SK-N-SH (cell line): ENCODE measurements at regions not wholly inside any gene's neighbourhood (a gene's known extent, or its start where the extent isn't known, plus 50 kb on each side); places are given as distances from the start of the nearest gene placed in this dataset.
A peak's percentile ranks its signal among the peaks of the same experiment; 100 is the strongest.

Experiments used
- CTCF ChIA-PET: fragments of 300-600, 350-600 bp; formaldehyde crosslinking; extraction: SDS; loops from one replicate; lab custom pipeline; 2021; lab: Yijun Ruan, JAX
- POLR2A ChIA-PET: fragments of 350-600 bp; sonication (Branson Sonifier 250); formaldehyde crosslinking; extraction: SDS; loops from one replicate; lab custom pipeline; 2020; ENCODE audit warnings: antibody characterized with exemption, inconsistent platforms; lab: Yijun Ruan, JAX
- DNase-seq: peaks from one replicate; pipeline ENCODE4 v3.0.0; 2012
- H2AFZ ChIP-seq: fragments of 200-600 bp; sonication (generic); 2 replicates; pipeline ENCODE4 v1.8.1; 2016; ENCODE audit warnings: antibody characterized with exemption, mild to moderate bottlenecking, low read depth
- H3F3A ChIP-seq: fragments of 200-600 bp; sonication (generic); replicated peaks from 2 replicates; pipeline ENCODE3; 2016; ENCODE audit warnings: antibody characterized with exemption, mild to moderate bottlenecking; ENCODE audit not compliant: insufficient read depth
- H3K27ac ChIP-seq, 2 experiments: fragments of 200-500 bp in 1 of 2; fragments of 200-600 bp in 1 of 2; sonication (Bioruptor generic) in 1 of 2; sonication (generic), shearing (Covaris generic) in 1 of 2; 2 replicates each; pipeline versions ENCODE4 v1.5.1 to v1.6.1; 2014 to 2016; ENCODE audit warnings: low read depth in 2 of 2, inconsistent platforms in 1 of 2, low read length in 1 of 2, mild to moderate bottlenecking in 1 of 2, mixed read lengths in 1 of 2
- H3K27me3 ChIP-seq: fragments of 200-600 bp; sonication (generic), shearing (Covaris generic); 2 replicates; pipeline ENCODE4 v1.6.1; 2016; ENCODE audit warnings: mixed run types; ENCODE audit not compliant: insufficient read depth
- H3K36me3 ChIP-seq, 2 experiments: fragments of 200-500 bp in 1 of 2; fragments of 200-600 bp in 1 of 2; sonication (Bioruptor generic) in 1 of 2; sonication (generic) in 1 of 2; replicated peaks in 1 of 2; 2 replicates each; pipeline versions ENCODE3 to v1.5.1; 2014 to 2016; ENCODE audit warnings: low read length in 1 of 2, mild to moderate bottlenecking in 1 of 2; ENCODE audit not compliant: insufficient read depth in 2 of 2, control insufficient read depth in 1 of 2
- H3K4me1 ChIP-seq, 2 experiments: fragments of 200-500 bp in 1 of 2; fragments of 200-600 bp in 1 of 2; sonication (Bioruptor generic) in 1 of 2; sonication (generic), shearing (Covaris generic) in 1 of 2; 2 replicates each; pipeline versions ENCODE4 v1.5.1 to v1.6.1; 2014 to 2016; ENCODE audit warnings: low read depth in 1 of 2, low read length in 1 of 2, mixed run types in 1 of 2; ENCODE audit not compliant: insufficient read depth in 2 of 2, control insufficient read depth in 1 of 2
- H3K4me2 ChIP-seq: fragments of 200-600 bp; sonication (generic), shearing (Covaris generic); 2 replicates; pipeline ENCODE4 v1.6.1; 2017; ENCODE audit warnings: mixed run types
- H3K4me3 ChIP-seq, 2 experiments: fragments of 200-500 bp in 1 of 2; fragments of 200-600 bp in 1 of 2; sonication (Bioruptor generic) in 1 of 2; sonication (generic), shearing (Covaris generic) in 1 of 2; 2 replicates each; pipeline versions ENCODE4 v1.5.1 to v1.8.1; 2014 to 2016; ENCODE audit warnings: low read depth in 2 of 2, inconsistent platforms in 1 of 2, low read length in 1 of 2, mild to moderate bottlenecking in 1 of 2, mixed read lengths in 1 of 2, moderate library complexity in 1 of 2
- H3K79me2 ChIP-seq: fragments of 200-600 bp; sonication (generic); 2 replicates; pipeline ENCODE4 v1.8.1; 2017; ENCODE audit warnings: mild to moderate bottlenecking; ENCODE audit not compliant: insufficient read depth
- H3K9ac ChIP-seq: fragments of 200-600 bp; sonication (generic); 2 replicates; pipeline ENCODE4 v1.6.1; 2017; ENCODE audit warnings: mixed run types
- H3K9me2 ChIP-seq: fragments of 200-600 bp; sonication (generic); 2 replicates; pipeline ENCODE4 v1.6.1; 2017; ENCODE audit warnings: mixed run types
- H3K9me3 ChIP-seq: fragments of 200-600 bp; sonication (generic); 2 replicates; pipeline ENCODE4 v1.6.1; 2017; ENCODE audit warnings: mixed run types, mild to moderate bottlenecking, moderate library complexity
- H4K20me1 ChIP-seq: fragments of 200-600 bp; sonication (generic); 2 replicates; pipeline ENCODE4 v1.6.1; 2017; ENCODE audit warnings: mild to moderate bottlenecking, mixed run types; ENCODE audit not compliant: insufficient read depth
- FOSL2 ChIP-seq: IDR thresholded peaks from 2 replicates; pipeline ENCODE4 v1.4.0; 2012; ENCODE audit warnings: low read depth, mild to moderate bottlenecking, moderate library complexity, borderline replicate concordance
- FOXJ3 ChIP-seq: sonication (generic); formaldehyde crosslinking; IDR thresholded peaks from 2 replicates; pipeline ENCODE4 v1.5.1; 2020; ENCODE audit warnings: mild to moderate bottlenecking, missing genetic modification reagents
- MAX ChIP-seq: IDR thresholded peaks from 2 replicates; pipeline ENCODE4 v1.4.0; 2012; ENCODE audit warnings: low read depth
- RAD21 ChIP-seq: IDR thresholded peaks from 2 replicates; pipeline ENCODE4 v1.6.1; 2012; ENCODE audit warnings: mild to moderate bottlenecking, low read length
- RCOR1 ChIP-seq: fragments of 150-350 bp; IDR thresholded peaks from 2 replicates; pipeline ENCODE4 v1.6.1; 2017; ENCODE audit warnings: antibody characterized with exemption, low read length
- RXRA ChIP-seq: IDR thresholded peaks from 2 replicates; pipeline ENCODE4 v1.4.0; 2012; ENCODE audit warnings: low read depth, mild to moderate bottlenecking, borderline replicate concordance
- TEAD4 ChIP-seq: IDR thresholded peaks from 2 replicates; pipeline ENCODE4 v1.4.0; 2012; ENCODE audit warnings: mild to moderate bottlenecking, borderline replicate concordance; ENCODE audit not compliant: insufficient read depth
- WGBS: methylation state at CpG from one replicate; pipeline ENCODE4 v1.1.6; 2017; ENCODE audit warnings: low lambda C conversion rate; 5-methylcytosine and 5-hydroxymethylcytosine counted together
- TF ChIP-seq, protein P1 (sequence below): fragments of 150-350 bp; IDR thresholded peaks from 2 replicates; pipeline ENCODE4 v1.6.1; 2016; ENCODE audit warnings: mild to moderate bottlenecking, low read depth, low read length
- TF ChIP-seq, protein P2 (sequence below): IDR thresholded peaks from 2 replicates; pipeline ENCODE4 v1.4.0; 2012; ENCODE audit warnings: low read depth, borderline replicate concordance
- TF ChIP-seq, protein P3 (sequence below): IDR thresholded peaks from 2 replicates; pipeline ENCODE4 v1.6.1; 2012; ENCODE audit warnings: mild to moderate bottlenecking, low read depth, low read length, moderate library complexity

- TF ChIP-seq, protein P1, sequence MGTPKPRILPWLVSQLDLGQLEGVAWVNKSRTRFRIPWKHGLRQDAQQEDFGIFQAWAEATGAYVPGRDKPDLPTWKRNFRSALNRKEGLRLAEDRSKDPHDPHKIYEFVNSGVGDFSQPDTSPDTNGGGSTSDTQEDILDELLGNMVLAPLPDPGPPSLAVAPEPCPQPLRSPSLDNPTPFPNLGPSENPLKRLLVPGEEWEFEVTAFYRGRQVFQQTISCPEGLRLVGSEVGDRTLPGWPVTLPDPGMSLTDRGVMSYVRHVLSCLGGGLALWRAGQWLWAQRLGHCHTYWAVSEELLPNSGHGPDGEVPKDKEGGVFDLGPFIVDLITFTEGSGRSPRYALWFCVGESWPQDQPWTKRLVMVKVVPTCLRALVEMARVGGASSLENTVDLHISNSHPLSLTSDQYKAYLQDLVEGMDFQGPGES, result no peak
- no peak for TF ChIP-seq FOSL2
Observed at GRCh38 chr10:4250587-4250887, 465.5 kb upstream of the KLF6 start (continued).

GRCh38 chr10:4249841-4250586 lies 465.0 kb upstream of the KLF6 start:
- CTCF ChIA-PET, result no interaction called here
- H3K4me3 ChIP-seq, result no peak overlapping the region
- peaks cover 0 to 24% of the 10 kb centered on the region in 2 experiments; a peak in 3 of 4 replicates for H3K4me1 ChIP-seq
- H3K36me3 ChIP-seq, result no peaks in the 10 kb centered on the region
- 87% methylated on average over 4 of the region's 4 CpGs for WGBS
- POLR2A ChIA-PET, result no interaction called here
- peak overlapping the region in 1 of 2 experiments; percentile 95; a peak in 2 of 4 replicates for H3K27ac ChIP-seq
- no peaks in the 10 kb centered on the region for H3K9me2 ChIP-seq
- H3K9me3 ChIP-seq, result no peaks in the 10 kb centered on the region
- DNase-seq, result no peak
- H4K20me1 ChIP-seq, result no peaks in the 10 kb centered on the region
- H3K79me2 ChIP-seq, result peaks cover 48% of the 10 kb centered on the region
- TF ChIP-seq RXRA (no peak), TEAD4 (no peak), MAX (no peak), FOXJ3 (no peak), RCOR1 (no peak), RAD21 (no peak)
- TF ChIP-seq, protein P2, sequence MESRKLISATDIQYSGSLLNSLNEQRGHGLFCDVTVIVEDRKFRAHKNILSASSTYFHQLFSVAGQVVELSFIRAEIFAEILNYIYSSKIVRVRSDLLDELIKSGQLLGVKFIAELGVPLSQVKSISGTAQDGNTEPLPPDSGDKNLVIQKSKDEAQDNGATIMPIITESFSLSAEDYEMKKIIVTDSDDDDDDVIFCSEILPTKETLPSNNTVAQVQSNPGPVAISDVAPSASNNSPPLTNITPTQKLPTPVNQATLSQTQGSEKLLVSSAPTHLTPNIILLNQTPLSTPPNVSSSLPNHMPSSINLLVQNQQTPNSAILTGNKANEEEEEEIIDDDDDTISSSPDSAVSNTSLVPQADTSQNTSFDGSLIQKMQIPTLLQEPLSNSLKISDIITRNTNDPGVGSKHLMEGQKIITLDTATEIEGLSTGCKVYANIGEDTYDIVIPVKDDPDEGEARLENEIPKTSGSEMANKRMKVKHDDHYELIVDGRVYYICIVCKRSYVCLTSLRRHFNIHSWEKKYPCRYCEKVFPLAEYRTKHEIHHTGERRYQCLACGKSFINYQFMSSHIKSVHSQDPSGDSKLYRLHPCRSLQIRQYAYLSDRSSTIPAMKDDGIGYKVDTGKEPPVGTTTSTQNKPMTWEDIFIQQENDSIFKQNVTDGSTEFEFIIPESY, result no peak
- TF ChIP-seq, protein P3, sequence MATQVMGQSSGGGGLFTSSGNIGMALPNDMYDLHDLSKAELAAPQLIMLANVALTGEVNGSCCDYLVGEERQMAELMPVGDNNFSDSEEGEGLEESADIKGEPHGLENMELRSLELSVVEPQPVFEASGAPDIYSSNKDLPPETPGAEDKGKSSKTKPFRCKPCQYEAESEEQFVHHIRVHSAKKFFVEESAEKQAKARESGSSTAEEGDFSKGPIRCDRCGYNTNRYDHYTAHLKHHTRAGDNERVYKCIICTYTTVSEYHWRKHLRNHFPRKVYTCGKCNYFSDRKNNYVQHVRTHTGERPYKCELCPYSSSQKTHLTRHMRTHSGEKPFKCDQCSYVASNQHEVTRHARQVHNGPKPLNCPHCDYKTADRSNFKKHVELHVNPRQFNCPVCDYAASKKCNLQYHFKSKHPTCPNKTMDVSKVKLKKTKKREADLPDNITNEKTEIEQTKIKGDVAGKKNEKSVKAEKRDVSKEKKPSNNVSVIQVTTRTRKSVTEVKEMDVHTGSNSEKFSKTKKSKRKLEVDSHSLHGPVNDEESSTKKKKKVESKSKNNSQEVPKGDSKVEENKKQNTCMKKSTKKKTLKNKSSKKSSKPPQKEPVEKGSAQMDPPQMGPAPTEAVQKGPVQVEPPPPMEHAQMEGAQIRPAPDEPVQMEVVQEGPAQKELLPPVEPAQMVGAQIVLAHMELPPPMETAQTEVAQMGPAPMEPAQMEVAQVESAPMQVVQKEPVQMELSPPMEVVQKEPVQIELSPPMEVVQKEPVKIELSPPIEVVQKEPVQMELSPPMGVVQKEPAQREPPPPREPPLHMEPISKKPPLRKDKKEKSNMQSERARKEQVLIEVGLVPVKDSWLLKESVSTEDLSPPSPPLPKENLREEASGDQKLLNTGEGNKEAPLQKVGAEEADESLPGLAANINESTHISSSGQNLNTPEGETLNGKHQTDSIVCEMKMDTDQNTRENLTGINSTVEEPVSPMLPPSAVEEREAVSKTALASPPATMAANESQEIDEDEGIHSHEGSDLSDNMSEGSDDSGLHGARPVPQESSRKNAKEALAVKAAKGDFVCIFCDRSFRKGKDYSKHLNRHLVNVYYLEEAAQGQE, result no peak
- H3K4me2 ChIP-seq, result peak overlapping the region; percentile 5; the same call in 1 of the 2 replicates
- peak overlapping the region; percentile 59; the same call in 1 of the 2 replicates for H3K9ac ChIP-seq
- H2AFZ ChIP-seq, result no peak overlapping the region
- H3F3A ChIP-seq, result peaks cover 43% of the 10 kb centered on the region
- no peaks in the 10 kb centered on the region for H3K27me3 ChIP-seq
